ENCODE measurements at regions not wholly inside any gene's neighbourhood (a gene's known extent, or its start where the extent isn't known, plus 50 kb on each side); places are given as distances from the start of the nearest gene placed in this dataset.
"Not testable (repeated sequence)": the region's sequence is repeated elsewhere in the genome, so short reads cannot be mapped to it uniquely, and the experiment has no call there.

DNA sequence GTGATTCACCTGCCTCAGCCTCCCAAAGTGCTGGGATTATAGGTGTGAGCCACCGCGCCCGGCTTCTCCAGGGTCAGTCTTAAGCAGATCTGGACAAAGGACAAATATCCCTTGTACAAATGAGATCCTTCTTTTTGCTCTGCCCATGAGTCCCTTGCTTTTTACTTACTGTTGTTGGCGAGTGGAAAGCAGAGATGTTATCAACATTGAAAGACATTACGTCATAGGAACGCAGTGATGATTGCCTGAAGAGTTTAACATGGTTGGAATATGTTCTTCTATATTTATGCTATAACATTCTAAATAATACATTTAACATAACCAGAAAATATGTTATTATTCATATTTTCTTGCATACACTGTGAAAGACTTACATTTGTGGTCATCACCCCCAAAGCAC, 644.3 kb upstream of the LRRN3 start:
- no peak overlapping the region for H3K4me3 Mint-ChIP-seq
- no peak overlapping the region for H3K27ac Mint-ChIP-seq
- no peaks in the 10 kb centered on the region for H3K27me3 Mint-ChIP-seq
- no peaks in the 10 kb centered on the region for H3K36me3 Mint-ChIP-seq (ENCODE audit: low read depth)
- H3K4me1 Mint-ChIP-seq (ENCODE audit: low read depth) = no peaks in the 10 kb centered on the region
- no peak for DNase-seq
- no peaks in the 10 kb centered on the region for H3K9me3 Mint-ChIP-seq

DNA sequence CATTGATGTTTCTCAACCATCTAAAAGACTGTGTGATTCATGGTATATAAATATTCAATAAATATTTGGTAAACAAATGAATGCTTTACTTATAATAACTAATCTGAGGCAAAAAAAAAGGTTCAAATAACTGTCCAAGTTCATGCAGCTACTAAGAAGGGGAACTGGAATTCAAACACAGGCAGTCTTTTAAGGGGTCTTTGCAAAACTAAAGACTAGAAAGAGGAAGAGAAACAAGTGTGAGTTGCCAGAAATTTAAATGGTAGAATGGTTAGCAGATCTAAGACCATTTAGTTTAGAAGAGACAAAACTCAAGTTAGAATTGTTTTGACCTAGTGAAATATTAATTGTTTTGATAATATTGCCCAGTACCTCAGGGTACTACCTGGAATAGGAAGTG, 642.0 kb upstream of the LRRN3 start:
- Mint-ChIP-seq H3K27ac (no peak overlapping the region), H3K36me3 (ENCODE audit: low read depth) (no peaks in the 10 kb centered on the region), H3K4me1 (ENCODE audit: low read depth) (no peaks in the 10 kb centered on the region), H3K9me3 (no peaks in the 10 kb centered on the region), H3K4me3 (no peak overlapping the region), H3K27me3 (no peaks in the 10 kb centered on the region)
- DNase-seq = no peak

DNA sequence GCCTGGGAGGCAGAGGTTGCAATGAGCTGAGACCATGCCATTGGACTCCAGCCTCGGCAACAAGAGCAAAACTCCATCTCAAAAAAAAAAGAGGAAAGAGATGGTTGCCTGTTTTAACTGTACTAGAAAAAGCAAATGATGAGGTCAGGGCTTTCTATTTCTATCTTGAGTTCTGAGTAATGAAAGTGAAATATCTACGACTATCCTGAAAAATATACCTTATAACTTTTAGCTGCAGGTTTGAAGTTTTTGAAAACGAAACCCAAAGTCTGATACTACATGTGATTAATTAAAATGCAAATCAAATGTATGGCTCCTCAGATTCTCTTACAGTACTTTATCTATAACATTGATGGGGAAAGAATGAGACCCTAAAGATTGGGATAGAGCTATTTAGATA, 636.2 kb upstream of the LRRN3 start:
- Mint-ChIP-seq H3K4me1 (ENCODE audit: low read depth) (no peaks in the 10 kb centered on the region), H3K27me3 (no peaks in the 10 kb centered on the region), H3K27ac (no peak overlapping the region), H3K4me3 (no peak overlapping the region), H3K36me3 (ENCODE audit: low read depth) (no peaks in the 10 kb centered on the region), H3K9me3 (no peaks in the 10 kb centered on the region)
- DNase-seq = no peak

DNA sequence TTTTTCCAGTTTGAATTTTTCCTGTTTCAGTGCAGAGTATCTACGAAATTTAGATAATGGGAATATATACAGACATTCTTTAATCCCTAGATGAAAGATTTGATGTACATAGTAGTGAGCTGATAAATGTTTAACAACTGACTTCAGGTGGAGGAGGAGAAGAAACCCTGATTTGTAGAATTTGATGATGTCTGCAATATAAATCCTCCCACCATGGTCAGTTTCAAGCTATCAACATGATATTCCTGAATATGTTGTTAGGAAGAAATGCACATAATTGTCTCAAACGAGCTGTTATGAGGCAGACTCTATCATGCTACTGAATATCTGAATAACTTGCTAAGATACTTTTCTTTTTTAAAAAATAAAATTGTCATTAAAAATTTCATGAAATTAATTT, 629.3 kb upstream of the LRRN3 start:
- no peaks in the 10 kb centered on the region for H3K36me3 Mint-ChIP-seq (ENCODE audit: low read depth)
- H3K4me3 Mint-ChIP-seq = no peak overlapping the region
- no peak for DNase-seq
- H3K27me3 Mint-ChIP-seq = peaks cover 4% of the 10 kb centered on the region
- H3K4me1 Mint-ChIP-seq (ENCODE audit: low read depth) = no peaks in the 10 kb centered on the region
- H3K9me3 Mint-ChIP-seq = no peaks in the 10 kb centered on the region
- no peak overlapping the region for H3K27ac Mint-ChIP-seq

DNA sequence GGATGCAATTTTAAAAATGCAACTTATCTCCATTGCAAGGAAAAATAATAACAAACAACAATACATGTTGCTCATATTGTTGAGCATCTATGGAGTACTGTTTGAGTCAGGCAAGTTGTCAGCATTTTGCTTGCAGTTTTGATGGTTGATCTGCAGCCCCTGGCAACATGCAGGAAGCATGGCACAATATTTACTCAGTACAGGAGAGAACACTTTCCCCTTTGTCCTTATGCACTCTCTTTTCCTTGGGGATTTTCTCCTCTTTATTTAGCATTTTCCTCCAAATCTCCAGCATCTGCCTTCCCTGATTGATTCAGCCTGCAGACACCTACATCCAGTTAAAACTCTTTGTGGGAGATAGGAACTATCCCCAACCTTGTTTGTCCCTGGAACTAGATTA, 620.5 kb upstream of the LRRN3 start:
- no peaks in the 10 kb centered on the region for H3K36me3 Mint-ChIP-seq (ENCODE audit: low read depth)
- no peak overlapping the region for H3K27ac Mint-ChIP-seq
- no peaks in the 10 kb centered on the region for H3K9me3 Mint-ChIP-seq
- H3K27me3 Mint-ChIP-seq = peaks cover 5% of the 10 kb centered on the region
- no peaks in the 10 kb centered on the region for H3K4me1 Mint-ChIP-seq (ENCODE audit: low read depth)
- DNase-seq = no peak
- no peak overlapping the region for H3K4me3 Mint-ChIP-seq

DNA sequence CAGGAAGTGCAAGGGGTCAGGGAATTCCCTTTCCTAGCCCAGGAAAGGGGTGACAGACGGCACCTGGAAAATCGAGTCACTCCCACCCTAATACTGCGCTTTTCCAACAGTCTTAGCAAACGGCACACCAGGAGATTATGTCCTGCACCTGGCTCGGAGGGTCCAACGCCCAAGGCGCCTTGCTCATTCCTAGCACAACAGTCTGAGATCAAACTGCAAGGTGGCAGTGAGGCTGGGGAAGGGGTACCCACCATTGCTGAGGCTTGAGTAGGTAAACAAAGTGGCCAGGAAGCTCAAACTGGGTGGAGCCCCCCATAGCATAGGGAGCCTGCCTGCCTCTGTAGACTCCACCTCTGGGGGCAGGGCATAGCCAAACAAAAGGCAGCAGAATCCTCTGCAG, 618.5 kb upstream of the LRRN3 start:
- H3K9me3 Mint-ChIP-seq; H3K36me3 Mint-ChIP-seq (ENCODE audit: low read depth); H3K4me1 Mint-ChIP-seq (ENCODE audit: low read depth); DNase-seq; H3K4me3 Mint-ChIP-seq; H3K27ac Mint-ChIP-seq; H3K27me3 Mint-ChIP-seq: not testable (repeated sequence)

DNA sequence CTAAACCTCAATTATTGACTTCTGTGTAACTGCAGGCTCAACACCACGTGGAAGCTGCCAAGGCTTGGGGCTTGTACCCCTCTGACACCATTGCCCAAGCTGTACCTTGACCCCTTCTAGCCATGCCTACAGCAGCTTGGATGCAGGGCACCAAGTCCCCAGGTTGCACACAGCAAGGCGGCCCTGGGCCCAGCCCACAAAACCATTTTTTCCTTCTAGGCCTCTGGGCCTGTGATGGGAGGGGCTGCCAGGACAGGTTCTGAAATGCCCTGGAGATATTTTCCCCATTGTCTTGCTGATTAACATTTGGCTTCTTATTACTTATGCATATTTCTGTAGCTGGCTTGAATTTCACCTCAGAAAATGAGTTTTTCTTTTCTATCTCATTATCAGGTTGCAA, 610.0 kb upstream of the LRRN3 start:
- H3K4me1 Mint-ChIP-seq (ENCODE audit: low read depth) = no peaks in the 10 kb centered on the region

DNA sequence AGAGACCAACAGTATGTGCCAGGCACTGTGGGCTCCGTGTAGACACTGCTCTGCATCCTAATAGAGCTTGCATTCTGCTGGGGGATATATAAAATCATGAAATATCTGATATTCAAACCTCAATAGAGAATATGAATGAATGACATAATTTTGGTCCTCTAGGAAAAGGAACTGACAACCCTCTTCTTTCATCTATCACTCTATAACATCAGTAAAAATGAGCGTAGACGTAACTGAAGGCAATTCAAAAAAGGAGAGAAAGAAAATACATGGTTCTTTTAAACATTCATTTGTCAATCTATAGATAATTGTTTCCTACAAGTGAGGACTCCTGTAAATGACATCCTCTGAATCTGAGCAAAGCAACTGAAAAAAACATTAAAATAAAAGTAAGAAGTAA, 607.4 kb upstream of the LRRN3 start:
- H3K36me3 Mint-ChIP-seq (ENCODE audit: low read depth) = no peaks in the 10 kb centered on the region
- no peak for DNase-seq
- H3K27ac Mint-ChIP-seq = no peak overlapping the region
- no peaks in the 10 kb centered on the region for H3K4me1 Mint-ChIP-seq (ENCODE audit: low read depth)
- no peaks in the 10 kb centered on the region for H3K27me3 Mint-ChIP-seq
- H3K4me3 Mint-ChIP-seq = no peak overlapping the region
- peaks cover 21% of the 10 kb centered on the region for H3K9me3 Mint-ChIP-seq

More for the DNA sequence above, 610.0 kb upstream of the LRRN3 start:
- Mint-ChIP-seq H3K27me3 (no peaks in the 10 kb centered on the region), H3K4me3 (no peak overlapping the region), H3K27ac (no peak overlapping the region), H3K36me3 (ENCODE audit: low read depth) (no peaks in the 10 kb centered on the region), H3K9me3 (peaks cover 21% of the 10 kb centered on the region)
- DNase-seq = no peak

DNA sequence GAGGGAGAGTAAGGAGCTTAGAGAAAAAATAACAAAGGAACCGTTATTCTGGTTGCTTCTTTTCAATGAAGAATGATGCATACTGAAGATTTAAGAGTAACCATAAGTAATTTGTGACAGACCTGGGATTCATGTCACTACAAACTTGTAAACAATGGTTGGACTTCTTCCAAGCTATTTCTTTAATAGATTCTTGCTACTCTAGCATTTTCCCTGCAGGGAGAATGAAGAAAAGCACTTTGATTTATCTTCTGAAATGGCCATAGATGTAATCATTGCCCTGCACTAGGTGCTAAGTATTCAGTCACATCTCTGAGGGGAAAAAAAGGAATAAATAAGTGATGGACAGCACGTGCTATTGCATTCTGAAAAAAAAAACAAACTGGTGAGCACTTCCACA, 606.6 kb upstream of the LRRN3 start:
- H3K9me3 Mint-ChIP-seq = peaks cover 14% of the 10 kb centered on the region
- no peak overlapping the region for H3K27ac Mint-ChIP-seq
- DNase-seq = no peak
- H3K27me3 Mint-ChIP-seq = no peaks in the 10 kb centered on the region
- no peaks in the 10 kb centered on the region for H3K4me1 Mint-ChIP-seq (ENCODE audit: low read depth)
- H3K4me3 Mint-ChIP-seq = no peak overlapping the region
- no peaks in the 10 kb centered on the region for H3K36me3 Mint-ChIP-seq (ENCODE audit: low read depth)

DNA sequence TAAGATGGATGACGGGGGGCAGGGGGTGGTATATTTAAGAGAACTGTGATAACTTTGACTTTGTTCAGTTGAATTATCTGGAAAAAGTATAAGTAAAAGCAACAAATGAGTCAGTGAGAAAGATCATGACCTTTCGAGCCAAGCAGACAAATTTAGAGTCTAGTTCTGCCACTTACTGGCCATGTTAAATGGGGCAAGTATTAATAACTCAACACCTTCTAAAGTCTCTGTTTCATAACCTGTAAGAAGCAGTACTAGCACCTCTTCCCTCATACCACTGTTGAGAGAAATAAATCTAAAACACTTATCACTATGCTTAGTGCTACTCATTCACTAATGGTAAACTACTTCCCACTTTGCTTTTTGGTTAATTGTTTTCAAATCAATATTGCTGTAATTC, 604.4 kb upstream of the LRRN3 start:
- H3K9me3 Mint-ChIP-seq = peaks cover 9% of the 10 kb centered on the region
- H3K4me1 Mint-ChIP-seq (ENCODE audit: low read depth) = no peaks in the 10 kb centered on the region
- no peaks in the 10 kb centered on the region for H3K36me3 Mint-ChIP-seq (ENCODE audit: low read depth)
- DNase-seq = no peak
- no peak overlapping the region for H3K4me3 Mint-ChIP-seq
- H3K27me3 Mint-ChIP-seq = no peaks in the 10 kb centered on the region
- H3K27ac Mint-ChIP-seq = no peak overlapping the region

DNA sequence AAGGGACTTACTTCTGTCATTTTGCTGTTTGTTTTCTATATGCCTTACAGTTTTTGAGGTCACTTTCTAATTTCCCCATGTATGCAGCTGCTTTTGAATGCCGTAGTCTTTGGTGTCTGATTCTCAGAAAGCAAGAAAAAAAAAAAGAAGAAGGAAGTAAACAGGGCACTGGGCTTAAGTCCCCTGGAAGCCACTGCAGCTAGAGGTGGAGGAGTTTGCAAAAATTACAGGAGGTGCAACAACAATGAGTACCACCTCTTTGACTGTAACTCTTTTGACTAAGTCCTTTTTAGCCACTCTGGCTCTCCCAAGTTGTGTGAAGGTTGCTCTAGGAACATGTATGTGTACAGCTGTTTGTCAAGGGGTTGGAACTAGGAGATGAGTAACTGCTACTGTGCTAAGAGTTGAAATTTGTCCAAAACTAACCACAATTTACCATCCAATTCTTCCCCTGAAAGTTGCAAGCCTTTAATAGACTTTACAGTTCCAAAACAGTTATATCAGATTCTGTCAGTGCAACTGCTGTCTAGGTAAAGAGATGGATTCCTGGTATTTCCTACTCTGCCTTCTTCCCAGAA, 588.0 kb upstream of the LRRN3 start:
- Mint-ChIP-seq H3K36me3 (ENCODE audit: low read depth) (no peaks in the 10 kb centered on the region), H3K4me1 (ENCODE audit: low read depth) (no peaks in the 10 kb centered on the region), H3K27ac (no peak overlapping the region), H3K27me3 (no peaks in the 10 kb centered on the region), H3K9me3 (peaks cover 3% of the 10 kb centered on the region), H3K4me3 (no peak overlapping the region)
- DNase-seq = no peak

DNA sequence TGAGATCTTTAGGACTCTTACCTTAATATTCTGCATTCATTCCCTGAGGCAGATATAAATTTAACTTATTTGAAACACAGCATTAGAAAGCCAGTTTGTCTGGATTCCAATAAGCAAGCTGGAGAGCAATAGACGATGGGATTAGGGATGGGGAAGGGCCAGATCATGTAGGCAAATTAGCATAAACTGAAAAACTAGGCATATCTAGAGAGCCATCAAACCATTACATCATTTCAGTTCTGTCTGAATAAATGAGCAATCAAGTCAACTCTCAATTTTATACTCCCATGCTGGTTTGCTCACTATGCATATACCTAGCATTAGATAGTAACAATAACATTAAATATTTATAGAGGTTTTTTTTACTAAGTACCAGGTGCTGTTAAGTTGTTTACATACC, 583.6 kb upstream of the LRRN3 start:
- Mint-ChIP-seq H3K27me3 (no peaks in the 10 kb centered on the region), H3K36me3 (ENCODE audit: low read depth) (no peaks in the 10 kb centered on the region), H3K4me1 (ENCODE audit: low read depth) (no peaks in the 10 kb centered on the region), H3K4me3 (no peak overlapping the region), H3K27ac (no peak overlapping the region), H3K9me3 (no peaks in the 10 kb centered on the region)
- no peak for DNase-seq

DNA sequence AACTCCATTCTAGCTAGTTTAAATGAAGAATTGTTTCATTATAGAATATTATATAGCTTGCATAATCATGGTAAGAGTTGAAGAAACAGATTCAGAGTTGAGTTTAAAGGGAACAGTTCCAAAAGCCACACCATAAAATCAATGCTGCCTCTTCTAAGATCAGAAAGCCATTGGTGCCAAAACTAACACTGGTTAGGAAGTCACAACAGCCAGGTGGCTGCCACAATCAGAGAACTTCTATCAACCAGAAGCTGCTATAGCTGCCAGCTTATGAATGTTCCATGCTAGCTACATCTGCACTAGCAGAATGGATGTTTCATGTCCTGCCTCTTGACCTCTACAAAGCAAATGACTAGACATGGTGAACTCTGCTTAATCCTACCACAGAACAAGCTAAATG, 583.1 kb upstream of the LRRN3 start:
- no peaks in the 10 kb centered on the region for H3K4me1 Mint-ChIP-seq (ENCODE audit: low read depth)
- DNase-seq = no peak
- H3K4me3 Mint-ChIP-seq = no peak overlapping the region
- H3K27ac Mint-ChIP-seq = no peak overlapping the region
- no peaks in the 10 kb centered on the region for H3K36me3 Mint-ChIP-seq (ENCODE audit: low read depth)
- H3K9me3 Mint-ChIP-seq = no peaks in the 10 kb centered on the region
- no peaks in the 10 kb centered on the region for H3K27me3 Mint-ChIP-seq

DNA sequence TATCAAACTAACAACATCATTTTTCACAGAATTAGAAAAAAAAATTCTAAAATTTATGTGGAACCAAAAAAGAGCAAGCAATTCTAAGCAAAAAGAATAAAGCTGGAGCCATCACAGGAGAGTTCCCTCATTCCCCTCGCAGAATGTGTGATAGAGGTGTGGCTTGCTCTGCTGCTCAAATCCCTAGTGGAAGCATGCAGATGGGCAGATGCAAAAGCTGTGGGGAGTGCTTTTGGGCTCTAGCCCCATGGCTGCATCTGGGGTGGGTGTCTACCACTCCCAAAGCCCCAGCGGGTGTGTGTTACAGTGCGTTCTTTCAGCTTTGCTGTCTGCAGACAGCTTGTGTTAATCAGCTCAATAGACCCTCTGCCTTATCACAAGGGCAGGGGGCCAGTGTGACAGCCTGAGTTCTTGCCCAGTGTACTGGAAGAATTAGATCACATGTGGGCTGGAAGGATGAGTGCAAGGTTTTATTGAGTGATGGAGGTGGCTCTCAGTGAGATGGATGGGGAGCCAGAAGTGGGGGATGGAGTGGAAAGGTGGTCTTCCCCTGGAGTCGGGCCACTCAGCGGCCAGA, 575.9 kb upstream of the LRRN3 start:
- not testable (repeated sequence) for H3K27me3 Mint-ChIP-seq; DNase-seq; H3K4me3 Mint-ChIP-seq; H3K9me3 Mint-ChIP-seq; H3K27ac Mint-ChIP-seq; H3K36me3 Mint-ChIP-seq (ENCODE audit: low read depth); H3K4me1 Mint-ChIP-seq (ENCODE audit: low read depth)

DNA sequence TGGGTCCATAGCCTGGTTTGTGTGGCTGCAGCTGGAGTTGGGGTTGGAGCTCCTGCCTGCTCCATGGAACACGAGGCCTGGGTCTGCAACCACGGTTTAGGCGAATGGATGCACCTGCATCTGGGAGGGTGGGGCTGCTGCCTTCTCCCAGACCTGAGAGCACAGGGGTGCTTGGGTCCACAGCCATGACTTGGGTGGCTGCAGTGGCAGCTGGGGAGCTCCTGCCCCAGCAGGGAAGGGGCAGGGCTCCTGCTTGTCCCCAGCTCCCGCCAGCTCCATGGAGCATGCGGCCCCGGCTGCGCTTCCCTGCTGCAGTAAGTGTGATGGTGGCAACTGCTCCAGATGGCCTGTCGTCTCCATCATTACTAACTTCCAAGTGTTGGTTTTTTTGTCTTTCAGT, 571.1 kb upstream of the LRRN3 start:
- Mint-ChIP-seq H3K36me3 (ENCODE audit: low read depth) (no peaks in the 10 kb centered on the region), H3K27ac (no peak overlapping the region), H3K9me3 (no peaks in the 10 kb centered on the region), H3K4me3 (no peak overlapping the region), H3K27me3 (peaks cover 5% of the 10 kb centered on the region), H3K4me1 (ENCODE audit: low read depth) (no peaks in the 10 kb centered on the region)
- DNase-seq = no peak

DNA sequence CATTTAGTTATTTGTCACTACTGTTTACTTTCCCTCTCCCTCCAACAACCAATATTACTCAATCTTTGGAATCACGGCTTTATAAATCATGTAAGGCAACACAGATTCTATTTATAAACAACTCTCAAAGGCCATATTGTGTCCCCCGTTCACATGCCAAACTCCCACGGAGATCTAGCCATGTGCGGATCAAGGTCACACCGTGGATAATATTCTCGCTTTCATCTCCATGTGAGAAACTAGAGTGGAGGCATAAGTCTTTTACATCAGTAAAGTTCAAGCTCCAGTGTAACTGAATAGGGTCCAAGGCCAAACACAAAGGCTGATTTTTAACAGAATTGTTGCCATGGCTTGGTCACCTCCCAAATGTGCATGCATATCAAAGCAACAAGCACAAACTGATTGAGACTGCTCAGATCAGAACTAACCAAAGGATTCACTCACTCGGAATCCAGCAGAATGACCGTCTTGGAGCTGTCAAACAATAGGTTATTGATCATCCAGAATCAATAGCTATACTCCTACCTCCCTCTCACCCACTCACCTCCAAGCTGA, 569.5 kb upstream of the LRRN3 start:
- Mint-ChIP-seq H3K27ac (no peak overlapping the region), H3K36me3 (ENCODE audit: low read depth) (no peaks in the 10 kb centered on the region), H3K4me1 (ENCODE audit: low read depth) (no peaks in the 10 kb centered on the region), H3K4me3 (no peak overlapping the region), H3K9me3 (no peaks in the 10 kb centered on the region), H3K27me3 (no peaks in the 10 kb centered on the region)
- DNase-seq = no peak
